Hepatocyte (in vitro differentiated cells): ENCODE measurements at regions not wholly inside any gene's neighbourhood (a gene's known extent, or its start where the extent isn't known, plus 50 kb on each side); places are given as distances from the start of the nearest gene placed in this dataset.
"Not testable (repeated sequence)": the region's sequence is repeated elsewhere in the genome, so short reads cannot be mapped to it uniquely, and the experiment has no call there.

Experiments used
- DNase-seq: peaks from one replicate; pipeline ENCODE4 v3.0.0-alpha.2; 2016; ENCODE audit warnings: low spot score
- H2AFZ ChIP-seq: fragments of 200-600 bp; sonication (generic); 2 replicates; pipeline ENCODE4 v1.6.0; 2016; ENCODE audit warnings: antibody characterized with exemption, mild to moderate bottlenecking
- H3K27ac ChIP-seq: fragments of 200-600 bp; sonication (generic); 2 replicates; pipeline ENCODE4 v1.5.1; 2016; ENCODE audit warnings: mild to moderate bottlenecking
- H3K27me3 ChIP-seq: fragments of 200-600 bp; sonication (generic); 2 replicates; pipeline ENCODE4 v1.6.1; 2016
- H3K36me3 ChIP-seq: fragments of 200-600 bp; sonication (generic); replicated peaks from 2 replicates; pipeline ENCODE4 v1.5.1; 2016; ENCODE audit warnings: low read depth; ENCODE audit not compliant: insufficient read depth
- H3K4me1 ChIP-seq: fragments of 200-600 bp; sonication (generic); 2 replicates; pipeline ENCODE4 v1.5.1; 2016; ENCODE audit warnings: mild to moderate bottlenecking, moderate library complexity; ENCODE audit not compliant: insufficient read depth
- H3K4me2 ChIP-seq: fragments of 200-600 bp; sonication (generic); 2 replicates; pipeline ENCODE4 v1.6.0; 2016
- H3K4me3 ChIP-seq: fragments of 200-600 bp; sonication (generic); 2 replicates; pipeline ENCODE4 v1.5.1; 2016; ENCODE audit warnings: mild to moderate bottlenecking
- H3K79me2 ChIP-seq: fragments of 200-600 bp; sonication (generic); 2 replicates; pipeline ENCODE4 v1.6.0; 2017; ENCODE audit warnings: mild to moderate bottlenecking
- H3K9me2 ChIP-seq: fragments of 200-600 bp; sonication (generic); replicated peaks from 2 replicates; pipeline ENCODE4 v1.6.0; 2017; ENCODE audit warnings: mild to moderate bottlenecking; ENCODE audit not compliant: insufficient read depth
- H3K9me3 ChIP-seq: fragments of 200-600 bp; sonication (generic); 2 replicates; pipeline ENCODE4 v1.5.1; 2016; ENCODE audit warnings: low read depth, mild to moderate bottlenecking
- H4K20me1 ChIP-seq: fragments of 200-600 bp; sonication (generic); 2 replicates; pipeline ENCODE4 v1.6.0; 2016; ENCODE audit warnings: mild to moderate bottlenecking; ENCODE audit not compliant: insufficient read depth, poor library complexity, severe bottlenecking
- EZH2 ChIP-seq: fragments of 200-600 bp; sonication (generic); IDR thresholded peaks from 2 replicates; pipeline ENCODE4 v1.6.1; 2016; ENCODE audit warnings: antibody characterized with exemption, mild to moderate bottlenecking, borderline replicate concordance
- EZH2phosphoT487 ChIP-seq: fragments of 200-600 bp; sonication (generic); IDR thresholded peaks from one replicate; pipeline ENCODE4 v1.6.1; 2018; ENCODE audit warnings: antibody characterized with exemption, mild to moderate bottlenecking, low read depth, moderate library complexity; ENCODE audit not compliant: unreplicated experiment, severe bottlenecking
- WGBS: methylation state at CpG from one replicate; pipeline ENCODE4 v1.1.6; 2016; ENCODE audit warnings: low lambda C conversion rate; ENCODE audit errors: missing lambda C conversion rate; 5-methylcytosine and 5-hydroxymethylcytosine counted together
- TF ChIP-seq, protein P1 (sequence below): fragments of 200-600 bp; sonication (generic); IDR thresholded peaks from 2 replicates; pipeline ENCODE4 v1.5.1; 2016; ENCODE audit warnings: antibody characterized with exemption, mild to moderate bottlenecking; ENCODE audit not compliant: poor library complexity

DNA sequence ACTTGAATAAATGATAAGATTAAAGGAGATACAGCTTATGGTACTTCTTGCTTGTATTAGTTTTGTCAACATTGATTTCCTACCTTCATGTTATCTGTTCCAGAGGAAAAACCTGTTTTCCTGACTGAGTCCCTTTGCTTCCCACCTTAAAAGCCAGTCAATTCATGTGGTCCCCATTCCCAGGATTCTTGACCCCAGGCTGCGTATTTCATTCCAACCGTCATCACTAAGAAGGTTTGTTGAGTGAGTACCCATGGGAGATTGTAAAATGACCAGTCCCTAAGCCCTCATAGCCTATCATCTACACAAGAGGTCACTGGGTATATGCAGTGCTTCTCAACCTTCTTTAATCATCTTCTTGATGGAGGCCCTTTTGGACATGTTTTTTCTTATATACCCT, 52.2 kb downstream of the BEX3 start:
- TF ChIP-seq, protein P1, sequence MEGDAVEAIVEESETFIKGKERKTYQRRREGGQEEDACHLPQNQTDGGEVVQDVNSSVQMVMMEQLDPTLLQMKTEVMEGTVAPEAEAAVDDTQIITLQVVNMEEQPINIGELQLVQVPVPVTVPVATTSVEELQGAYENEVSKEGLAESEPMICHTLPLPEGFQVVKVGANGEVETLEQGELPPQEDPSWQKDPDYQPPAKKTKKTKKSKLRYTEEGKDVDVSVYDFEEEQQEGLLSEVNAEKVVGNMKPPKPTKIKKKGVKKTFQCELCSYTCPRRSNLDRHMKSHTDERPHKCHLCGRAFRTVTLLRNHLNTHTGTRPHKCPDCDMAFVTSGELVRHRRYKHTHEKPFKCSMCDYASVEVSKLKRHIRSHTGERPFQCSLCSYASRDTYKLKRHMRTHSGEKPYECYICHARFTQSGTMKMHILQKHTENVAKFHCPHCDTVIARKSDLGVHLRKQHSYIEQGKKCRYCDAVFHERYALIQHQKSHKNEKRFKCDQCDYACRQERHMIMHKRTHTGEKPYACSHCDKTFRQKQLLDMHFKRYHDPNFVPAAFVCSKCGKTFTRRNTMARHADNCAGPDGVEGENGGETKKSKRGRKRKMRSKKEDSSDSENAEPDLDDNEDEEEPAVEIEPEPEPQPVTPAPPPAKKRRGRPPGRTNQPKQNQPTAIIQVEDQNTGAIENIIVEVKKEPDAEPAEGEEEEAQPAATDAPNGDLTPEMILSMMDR, result no peak
- Histone ChIP-seq H3K27me3 (no peaks in the 10 kb centered on the region), H4K20me1 (no peaks in the 10 kb centered on the region), H3K4me1 (no peaks in the 10 kb centered on the region), H3K9me3 (no peaks in the 10 kb centered on the region), H3K4me3 (no peak overlapping the region), H3K9me2 (no peaks in the 10 kb centered on the region), H3K79me2 (no peaks in the 10 kb centered on the region), H3K36me3 (no peaks in the 10 kb centered on the region), H3K4me2 (no peak overlapping the region), H2AFZ (no peak overlapping the region), H3K27ac (no peak overlapping the region)
- DNase-seq, result no peak
- whole genome bisulfite sequencing, result 80% methylated on average over 2 of the region's 2 CpGs

DNA sequence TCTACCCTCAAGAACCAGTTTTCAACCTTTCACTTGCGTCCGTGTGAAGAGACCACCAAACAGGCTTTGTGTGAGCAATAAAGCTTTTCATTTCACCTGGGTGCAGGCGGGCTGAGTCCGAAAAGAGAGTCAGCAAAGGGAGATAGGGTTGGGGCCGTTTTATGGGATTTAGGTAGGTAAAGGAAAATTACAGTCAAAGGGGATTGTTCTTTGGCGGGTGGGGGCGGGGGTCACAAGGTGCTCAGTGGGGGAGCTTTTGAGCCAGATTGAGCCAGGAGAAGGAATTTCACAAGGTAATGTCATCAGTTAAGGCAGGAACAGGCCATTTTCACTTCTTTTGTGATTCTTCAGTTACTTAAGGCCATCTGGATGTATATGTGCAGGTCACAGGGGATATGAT, 52.7 kb downstream of the BEX3 start:
- H3K9me3 ChIP-seq, H3K27me3 ChIP-seq, H4K20me1 ChIP-seq, H3K79me2 ChIP-seq, H3K4me3 ChIP-seq, DNase-seq, H3K27ac ChIP-seq, H3K36me3 ChIP-seq, H3K9me2 ChIP-seq, H3K4me1 ChIP-seq, H2AFZ ChIP-seq, H3K4me2 ChIP-seq: not testable (repeated sequence)
- WGBS, result 75% methylated on average over 7 of the region's 7 CpGs

GRCh38 chrX:103431316-103431715, 55.0 kb downstream of the BEX3 start:
- no peak for DNase-seq
- H3K27me3 ChIP-seq, result no peaks in the 10 kb centered on the region
- no peaks in the 10 kb centered on the region for H3K9me2 ChIP-seq
- no peaks in the 10 kb centered on the region for H3K36me3 ChIP-seq
- H3K4me2 ChIP-seq, result no peak overlapping the region
- no peaks in the 10 kb centered on the region for H3K79me2 ChIP-seq
- no peaks in the 10 kb centered on the region for H4K20me1 ChIP-seq
- 71% methylated on average over 7 of the region's 7 CpGs for WGBS
- H3K4me3 ChIP-seq, result no peak overlapping the region
- no peak overlapping the region for H2AFZ ChIP-seq
- TF ChIP-seq, protein P1, result no peak
- TF ChIP-seq EZH2phosphoT487 (no peak), EZH2 (no peak)
- no peak overlapping the region for H3K27ac ChIP-seq
- no peaks in the 10 kb centered on the region for H3K4me1 ChIP-seq
- no peaks in the 10 kb centered on the region for H3K9me3 ChIP-seq

- not testable (repeated sequence) for H3K9me3 ChIP-seq, H3K4me3 ChIP-seq, H3K4me1 ChIP-seq, H3K36me3 ChIP-seq, DNase-seq, H3K27me3 ChIP-seq, H3K27ac ChIP-seq, H4K20me1 ChIP-seq, H3K9me2 ChIP-seq, H3K4me2 ChIP-seq, H2AFZ ChIP-seq, H3K79me2 ChIP-seq
- WGBS, result 72% methylated on average over 5 of the region's 5 CpGs
Observed at GRCh38 chrX:103432841-103433240, 56.5 kb downstream of the BEX3 start.
